WTC11 (cell line): ENCODE measurements at regions not wholly inside any gene's neighbourhood (a gene's known extent, or its start where the extent isn't known, plus 50 kb on each side); places are given as distances from the start of the nearest gene placed in this dataset.

ENCODE experiments used
- ATAC-seq: fragments of 200-7000 bp; cut with Tn5 transposase; 2 replicates; pipeline ENCODE4 v1.10.0; 2021; ENCODE audit warnings: mild to moderate bottlenecking, moderate library complexity
- CTCF ChIA-PET: fragments of 300-600 bp; sonication (Branson Sonifier 250); formaldehyde crosslinking; loops from one replicate; lab custom pipeline; 2021; ENCODE audit warnings: antibody characterized with exemption; lab: Charles Lee
- POLR2A ChIA-PET: fragments of 350-600 bp; sonication (Branson Sonifier 250); formaldehyde crosslinking; loops from one replicate; lab custom pipeline; 2021; ENCODE audit warnings: antibody characterized with exemption; lab: Charles Lee
- DNase-seq: peaks from one replicate; pipeline ENCODE4 v3.0.0; 2021; ENCODE audit warnings: low spot score
- H3K27ac Mint-ChIP-seq: 2 replicates; pipeline ENCODE4 v1.8.0; 2021; ENCODE audit warnings: mixed read lengths
- H3K27me3 Mint-ChIP-seq: 2 replicates; pipeline ENCODE4 v1.8.0; 2021; ENCODE audit warnings: low read depth, mild to moderate bottlenecking, moderate library complexity, mixed read lengths
- H3K36me3 Mint-ChIP-seq: 2 replicates; pipeline ENCODE4 v1.8.0; 2021; ENCODE audit warnings: mixed read lengths
- H3K4me1 Mint-ChIP-seq: 2 replicates; pipeline ENCODE4 v1.8.0; 2022; ENCODE audit warnings: mixed read lengths
- H3K4me3 Mint-ChIP-seq: 2 replicates; pipeline ENCODE4 v1.8.0; 2021; ENCODE audit warnings: mild to moderate bottlenecking, moderate library complexity, mixed read lengths
- H3K9me3 Mint-ChIP-seq: 2 replicates; pipeline ENCODE4 v1.8.0; 2021; ENCODE audit warnings: mixed read lengths
- ATF1 ChIP-seq: sonication (generic); formaldehyde crosslinking; IDR thresholded peaks from 2 replicates; pipeline ENCODE4 v1.8.1; 2023; ENCODE audit warnings: mild to moderate bottlenecking, moderate library complexity, missing genetic modification reagents
- ATF3 ChIP-seq: sonication (generic); formaldehyde crosslinking; conservative IDR thresholded peaks from 2 replicates; pipeline ENCODE4 v1.8.1; 2022; ENCODE audit warnings: mild to moderate bottlenecking, missing genetic modification reagents
- CDX4 ChIP-seq: fragments of 250-450 bp; sonication (Bioruptor Pico); IDR thresholded peaks from 2 replicates; pipeline ENCODE4 v1.9.0; 2021; ENCODE audit warnings: moderate library complexity, mild to moderate bottlenecking, inconsistent platforms, borderline replicate concordance
- ELF4 ChIP-seq: sonication (generic); formaldehyde crosslinking; IDR thresholded peaks from 2 replicates; pipeline ENCODE4 v1.8.1; 2022; ENCODE audit warnings: low read depth, mild to moderate bottlenecking, moderate library complexity, missing genetic modification reagents
- FOXP1 ChIP-seq: sonication (generic); formaldehyde crosslinking; IDR thresholded peaks from 2 replicates; pipeline ENCODE4 v1.8.0; 2022; ENCODE audit warnings: missing genetic modification reagents, mild to moderate bottlenecking, moderate library complexity, borderline replicate concordance
- GTF2I ChIP-seq: fragments of 250-450 bp; sonication (Bioruptor Pico); conservative IDR thresholded peaks from 2 replicates; pipeline ENCODE4 v1.4.0; 2021; ENCODE audit warnings: mild to moderate bottlenecking
- IRF1 ChIP-seq: sonication (generic); formaldehyde crosslinking; IDR thresholded peaks from 2 replicates; pipeline ENCODE4 v1.8.0; 2023; ENCODE audit warnings: missing genetic modification reagents
- IRF2 ChIP-seq: sonication (generic); formaldehyde crosslinking; IDR thresholded peaks from 2 replicates; pipeline ENCODE4 v1.8.0; 2022; ENCODE audit warnings: low read depth, missing genetic modification reagents, borderline replicate concordance
- JAZF1 ChIP-seq: fragments of 250-450 bp; sonication (Bioruptor Pico); IDR thresholded peaks from 2 replicates; pipeline ENCODE4 v1.9.0; 2021; ENCODE audit warnings: moderate library complexity, mild to moderate bottlenecking, inconsistent platforms
- NFYB ChIP-seq: sonication (generic); formaldehyde crosslinking; conservative IDR thresholded peaks from 2 replicates; pipeline ENCODE4 v1.8.0; 2022; ENCODE audit warnings: low read depth, missing genetic modification reagents
- RELA ChIP-seq: sonication (generic); formaldehyde crosslinking; IDR thresholded peaks from 2 replicates; pipeline ENCODE4 v1.8.1; 2022; ENCODE audit warnings: missing genetic modification reagents, mild to moderate bottlenecking, borderline replicate concordance
- RORB ChIP-seq: fragments of 250-450 bp; sonication (Bioruptor Pico); IDR thresholded peaks from 2 replicates; pipeline ENCODE4 v1.9.0; 2021; ENCODE audit warnings: mild to moderate bottlenecking
- TEAD4 ChIP-seq: sonication (generic); formaldehyde crosslinking; IDR thresholded peaks from 2 replicates; pipeline ENCODE4 v1.8.0; 2022; ENCODE audit warnings: mild to moderate bottlenecking, missing genetic modification reagents
- USF2 ChIP-seq: sonication (generic); formaldehyde crosslinking; IDR thresholded peaks from 2 replicates; pipeline ENCODE4 v1.8.1; 2023; ENCODE audit warnings: mild to moderate bottlenecking, missing genetic modification reagents, moderate library complexity
- ZBTB21 ChIP-seq: sonication (generic); formaldehyde crosslinking; IDR thresholded peaks from 2 replicates; pipeline ENCODE4 v1.8.1; 2023; ENCODE audit warnings: mild to moderate bottlenecking, missing genetic modification reagents, borderline replicate concordance
- ZNF396 ChIP-seq: fragments of 250-450 bp; sonication (Bioruptor Pico); IDR thresholded peaks from 2 replicates; pipeline ENCODE4 v1.8.0; 2021; ENCODE audit warnings: mild to moderate bottlenecking, moderate library complexity, borderline replicate concordance
- ZNF416 ChIP-seq: fragments of 250-450 bp; sonication (Bioruptor Pico); IDR thresholded peaks from 2 replicates; pipeline ENCODE4 v1.9.0; 2021; ENCODE audit warnings: mild to moderate bottlenecking, inconsistent platforms
- ZNF532 ChIP-seq: fragments of 250-450 bp; sonication (Bioruptor Pico); IDR thresholded peaks from 2 replicates; pipeline ENCODE4 v1.9.0; 2021; ENCODE audit warnings: mild to moderate bottlenecking, borderline replicate concordance
- ZSCAN18 ChIP-seq: fragments of 250-450 bp; sonication (Bioruptor Pico); IDR thresholded peaks from 2 replicates; pipeline ENCODE4 v2.1.2; 2022; ENCODE audit warnings: mild to moderate bottlenecking, moderate library complexity

- peaks cover 8% of the 10 kb centered on the region for H3K36me3 Mint-ChIP-seq
- CTCF ChIA-PET, result no interaction called here
- no peak overlapping the region for H3K4me3 Mint-ChIP-seq
- POLR2A ChIA-PET, result no interaction called here
- DNase-seq (no peak), ATAC-seq (no peak)
- H3K9me3 Mint-ChIP-seq, result peaks cover 18% of the 10 kb centered on the region
- H3K27ac Mint-ChIP-seq, result no peak overlapping the region
- no peaks in the 10 kb centered on the region for H3K4me1 Mint-ChIP-seq
- no peaks in the 10 kb centered on the region for H3K27me3 Mint-ChIP-seq
- TF ChIP-seq USF2 (CRISPR knock-in tag) (no peak), ZNF416 (CRISPR knock-in tag) (no peak), ELF4 (CRISPR knock-in tag) (no peak), TEAD4 (CRISPR knock-in tag) (no peak), JAZF1 (CRISPR knock-in tag) (no peak), NFYB (CRISPR knock-in tag) (no peak), ZSCAN18 (no peak), RORB (CRISPR knock-in tag) (no peak), ZNF396 (CRISPR knock-in tag) (no peak), ZBTB21 (CRISPR knock-in tag) (no peak), IRF2 (CRISPR knock-in tag) (no peak), ZNF532 (CRISPR knock-in tag) (no peak), IRF1 (CRISPR knock-in tag) (no peak), RELA (no peak), ATF1 (no peak), ATF3 (no peak), GTF2I (CRISPR knock-in tag) (no peak), CDX4 (no peak), FOXP1 (no peak)
Measured at GRCh38 chr3:67941433-67942030, 287.1 kb upstream of the SUCLG2 start.
